HG03575 (cell line): ENCODE measurements at regions not wholly inside any gene's neighbourhood (a gene's known extent, or its start where the extent isn't known, plus 50 kb on each side); places are given as distances from the start of the nearest gene placed in this dataset.
"Not testable (repeated sequence)": the region's sequence is repeated elsewhere in the genome, so short reads cannot be mapped to it uniquely, and the experiment has no call there.

ENCODE experiments used
- ATAC-seq: cut with Tn5 transposase; IDR thresholded peaks from one replicate; pipeline ENCODE4 v1.9.1; 2021; ENCODE audit not compliant: unreplicated experiment, insufficient number of reproducible peaks, low FRiP score; ENCODE audit errors: extremely low read depth

DNA sequence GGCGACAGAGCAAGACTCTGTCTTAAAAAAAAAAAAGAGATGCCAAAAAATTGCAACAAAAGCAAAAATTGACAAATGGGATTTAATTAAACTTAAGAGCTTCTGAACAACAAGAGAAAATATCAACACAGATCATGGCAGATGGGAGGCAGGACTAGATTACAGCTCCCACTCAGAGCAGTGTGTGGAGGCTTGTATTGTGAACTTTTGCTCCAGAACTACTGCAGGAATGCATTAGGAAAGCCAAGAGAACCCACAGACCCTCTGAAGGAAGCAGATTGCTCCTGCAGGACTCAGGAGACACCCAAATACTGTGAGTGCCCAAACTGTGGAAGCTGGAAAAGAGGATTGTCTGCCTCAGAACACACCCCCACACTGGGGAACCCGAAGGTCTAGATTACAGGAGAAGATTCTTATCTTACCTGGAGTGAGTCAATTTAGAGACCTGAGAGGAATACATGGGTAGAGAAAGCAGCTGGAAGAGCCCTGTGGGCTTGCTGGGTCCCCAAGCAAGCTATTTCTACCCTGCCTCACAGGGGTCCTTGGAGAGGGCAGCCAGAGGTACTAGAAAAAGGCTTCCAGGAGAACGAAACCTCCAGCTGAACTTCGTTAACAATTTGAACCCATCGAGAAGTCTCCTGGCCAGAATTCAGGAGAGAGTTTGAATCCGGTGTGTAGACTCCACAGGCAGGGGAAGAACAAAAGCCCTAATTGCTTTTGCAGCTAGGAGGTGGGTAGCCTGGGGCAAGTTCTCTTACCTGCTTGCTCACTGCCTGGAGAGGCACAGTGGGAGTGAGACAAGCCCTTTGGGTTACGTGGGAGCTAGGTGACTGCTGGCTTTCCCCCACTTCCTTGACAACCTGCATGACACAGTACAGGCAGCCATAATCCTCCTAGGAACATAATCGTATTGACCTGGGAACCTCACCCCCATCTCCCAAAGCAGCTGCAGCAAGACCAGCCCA is 593.4 kb upstream of the RGMB start:
- no peak for ATAC-seq

GRCh38 chr5:98186128-98186527 is 587.3 kb upstream of the RGMB start:
- no peak for ATAC-seq

GRCh38 chr5:98187945-98188344 is 585.5 kb upstream of the RGMB start:
- no peak for ATAC-seq

GRCh38 chr5:98190344-98190743 is 583.1 kb upstream of the RGMB start:
- ATAC-seq: not testable (repeated sequence)

DNA sequence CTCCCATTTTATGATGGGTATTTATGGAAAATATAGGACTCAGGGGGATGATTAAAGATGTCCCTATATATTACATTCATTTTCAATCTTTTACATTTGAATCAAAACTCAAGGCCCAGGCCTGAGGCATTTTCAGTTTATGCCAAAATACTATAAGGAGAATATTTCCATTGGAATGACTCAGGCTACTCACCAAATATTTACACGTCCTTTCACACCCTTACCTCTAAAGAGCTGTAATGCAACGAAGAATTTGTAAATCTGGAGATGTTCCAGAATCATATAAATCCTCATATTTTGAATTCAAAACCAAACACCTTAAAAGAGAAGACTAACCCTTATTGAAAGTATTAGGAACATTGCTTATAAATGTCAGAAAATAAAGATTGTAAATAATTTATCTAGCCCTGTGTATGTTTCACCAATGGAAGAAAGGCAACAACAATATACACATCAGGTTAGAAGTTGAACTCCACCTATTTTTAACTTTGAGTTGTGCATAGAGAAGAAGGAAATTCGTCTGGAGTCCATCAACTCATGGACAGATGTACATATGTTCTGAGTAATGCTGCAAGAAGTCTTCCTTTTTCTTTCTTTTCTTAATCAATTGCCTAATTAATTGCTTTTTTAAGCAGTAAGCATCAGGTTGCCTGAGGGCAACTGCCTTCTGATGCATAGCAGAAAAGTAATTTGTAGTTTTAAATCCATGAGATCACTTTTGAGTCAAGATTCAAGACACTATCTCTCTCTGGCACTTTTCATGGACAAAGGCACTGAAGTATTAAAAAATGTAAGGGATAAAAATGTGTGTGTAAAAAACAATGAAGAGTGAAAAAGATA is 579.3 kb upstream of the RGMB start:
- no peak for ATAC-seq

GRCh38 chr5:98200726-98201541 is 572.5 kb upstream of the RGMB start:
- no peak for ATAC-seq

DNA sequence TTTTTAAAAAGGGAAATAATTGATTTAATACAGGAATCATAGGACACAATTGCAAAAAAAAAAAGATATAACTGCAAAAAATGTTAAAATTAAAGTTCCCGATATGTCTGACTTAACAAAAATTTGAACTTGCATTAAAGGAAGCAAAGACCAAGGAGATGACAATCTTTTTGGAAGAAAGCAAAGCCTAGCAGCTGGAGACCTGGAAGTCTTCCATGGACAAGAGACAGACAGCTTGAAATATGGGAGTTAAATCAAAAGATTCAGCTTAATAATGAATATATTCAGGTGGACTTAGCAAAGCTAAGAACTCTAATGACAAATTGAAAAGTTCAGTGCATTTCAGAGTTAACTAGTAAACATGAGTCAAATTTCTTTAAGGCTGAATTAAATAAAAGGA is 568.7 kb upstream of the RGMB start:
- no peak for ATAC-seq

GRCh38 chr5:98205691-98206461 is 567.6 kb upstream of the RGMB start:
- no peak for ATAC-seq

GRCh38 chr5:98206566-98206965 is 566.9 kb upstream of the RGMB start:
- no peak for ATAC-seq

GRCh38 chr5:98209418-98209817 is 564.0 kb upstream of the RGMB start:
- ATAC-seq: no peak

DNA sequence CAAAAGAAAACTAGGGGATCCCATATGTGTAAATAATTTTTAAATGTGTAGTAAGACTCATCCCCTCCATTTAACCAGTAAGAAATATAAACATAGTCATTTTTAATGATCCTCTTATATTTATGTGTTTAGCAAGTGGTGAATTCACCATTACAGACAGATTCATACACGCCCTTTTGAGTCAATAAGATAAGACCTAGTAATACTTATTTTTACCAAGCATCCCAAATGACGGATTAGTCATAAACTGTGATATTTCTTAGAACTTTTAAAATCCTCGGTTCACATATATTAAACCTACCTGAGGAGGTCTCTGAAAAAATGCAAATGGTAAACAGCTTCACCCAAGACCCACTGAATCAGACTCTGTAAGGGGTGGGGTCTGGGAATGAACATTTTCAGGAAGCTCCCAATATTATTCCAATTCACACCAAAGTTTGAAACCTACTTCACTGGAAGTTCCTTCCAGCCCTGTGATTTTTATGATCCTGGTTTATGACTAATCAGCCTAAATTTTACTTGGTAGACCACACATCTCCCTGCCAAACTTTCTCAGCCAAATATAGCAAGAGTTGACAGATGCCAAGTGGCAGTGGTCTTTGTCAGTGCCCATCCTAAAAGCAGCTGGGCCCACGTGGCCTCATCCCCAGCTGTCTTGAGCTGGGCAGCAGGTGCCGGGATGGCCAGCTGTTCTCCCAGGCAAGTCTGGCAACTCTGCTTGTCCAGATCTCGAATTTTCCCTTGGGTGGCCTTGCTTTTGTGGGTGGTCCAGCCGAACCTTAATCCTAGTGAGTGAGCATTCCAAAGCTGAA is 559.0 kb upstream of the RGMB start:
- ATAC-seq: no peak

GRCh38 chr5:98217138-98217537 is 556.3 kb upstream of the RGMB start:
- ATAC-seq: no peak

DNA sequence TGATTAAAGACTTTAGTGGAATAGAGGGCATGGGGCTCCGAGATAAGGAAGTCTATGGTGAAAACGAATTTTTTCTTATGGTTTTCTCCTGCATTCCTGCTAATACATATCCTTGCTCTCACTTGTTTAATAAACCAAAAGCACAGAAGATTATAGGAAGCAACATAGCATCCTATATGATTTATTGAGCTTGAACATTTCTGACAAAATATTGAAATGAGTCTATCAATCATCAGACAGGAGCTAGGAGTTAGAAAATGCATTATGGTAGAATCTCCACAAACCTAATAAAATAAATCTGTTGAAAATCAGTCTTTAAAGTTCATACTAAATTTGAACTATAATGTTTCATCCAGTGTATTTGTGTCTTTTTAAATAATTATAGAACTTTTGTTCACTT is 554.6 kb upstream of the RGMB start:
- ATAC-seq: no peak

DNA sequence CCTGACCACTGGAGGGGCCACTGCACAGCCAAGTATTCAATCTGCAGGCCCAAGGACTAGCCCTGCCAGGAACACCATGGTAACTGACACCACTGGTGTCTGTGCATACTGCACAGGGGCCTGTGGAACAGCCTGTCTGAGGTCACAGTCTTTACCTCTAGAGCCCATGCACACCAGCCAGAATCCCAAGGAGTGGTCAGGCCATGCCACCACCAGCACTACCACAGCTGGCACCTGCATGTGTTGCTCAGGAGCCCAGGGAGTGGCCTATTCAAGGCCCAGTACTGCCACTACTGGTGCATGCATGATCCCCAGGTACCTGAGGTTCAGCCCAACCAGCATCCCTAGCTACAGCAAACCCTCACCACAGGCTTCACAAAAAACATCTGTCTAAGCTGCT is 546.0 kb upstream of the RGMB start:
- no peak for ATAC-seq

DNA sequence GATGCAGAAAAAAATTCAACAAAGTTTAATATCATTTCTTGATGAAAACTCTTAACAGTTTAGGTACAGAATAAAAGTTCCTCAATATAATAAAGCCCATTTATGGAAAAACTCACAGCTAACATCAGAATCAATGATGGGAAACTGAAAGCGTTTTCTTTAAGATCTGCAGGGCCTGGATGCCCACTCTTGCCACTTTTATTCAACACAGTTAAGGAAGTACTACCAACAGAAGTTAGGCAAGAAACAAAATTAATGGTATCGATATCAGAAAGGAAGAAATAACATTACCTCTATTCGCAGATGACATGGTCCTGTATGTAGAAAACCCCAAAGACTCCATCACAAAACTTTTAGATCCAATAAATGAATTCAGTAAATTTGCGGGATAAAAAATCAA is 542.4 kb upstream of the RGMB start:
- ATAC-seq: no peak

GRCh38 chr5:98237794-98238193 is 535.7 kb upstream of the RGMB start:
- ATAC-seq: not testable (repeated sequence)

GRCh38 chr5:98243972-98244371 is 529.5 kb upstream of the RGMB start:
- ATAC-seq: no peak

DNA sequence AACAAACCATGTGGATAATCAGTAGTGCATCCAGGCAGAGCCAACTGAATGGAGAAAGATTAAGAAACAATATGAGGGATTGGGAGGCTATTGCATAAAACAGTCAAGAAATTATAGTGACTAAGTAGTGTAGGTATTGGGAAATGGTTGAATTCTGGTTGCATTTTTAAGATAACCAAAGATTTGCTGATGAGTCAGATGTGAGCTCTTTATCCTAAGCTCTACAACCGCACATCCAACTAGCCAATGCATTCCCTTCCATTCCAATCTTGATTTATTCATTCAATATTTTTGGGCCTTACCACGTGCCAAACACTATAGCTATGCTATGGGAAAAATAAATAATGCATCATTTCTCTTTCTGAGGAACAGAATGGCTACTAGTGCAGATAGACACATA is 524.5 kb upstream of the RGMB start:
- no peak for ATAC-seq
